SHP77 treated with DMSO at 0.1 percent for 48 hours (cell line): ENCODE measurements at regions not wholly inside any gene's neighbourhood (a gene's known extent, or its start where the extent isn't known, plus 50 kb on each side); places are given as distances from the start of the nearest gene placed in this dataset.

Source experiments
- DNase-seq: peaks from one replicate; lab custom pipeline; 2025; lab: John Stamatoyannopoulos, UW

GRCh38 chr22:48098921-48099245, 1336.4 kb downstream of the TBC1D22A start:
- no peak for DNase-seq

- no peak for DNase-seq
Measured at GRCh38 chr22:48098243-48098920, 1335.9 kb downstream of the TBC1D22A start.

DNA sequence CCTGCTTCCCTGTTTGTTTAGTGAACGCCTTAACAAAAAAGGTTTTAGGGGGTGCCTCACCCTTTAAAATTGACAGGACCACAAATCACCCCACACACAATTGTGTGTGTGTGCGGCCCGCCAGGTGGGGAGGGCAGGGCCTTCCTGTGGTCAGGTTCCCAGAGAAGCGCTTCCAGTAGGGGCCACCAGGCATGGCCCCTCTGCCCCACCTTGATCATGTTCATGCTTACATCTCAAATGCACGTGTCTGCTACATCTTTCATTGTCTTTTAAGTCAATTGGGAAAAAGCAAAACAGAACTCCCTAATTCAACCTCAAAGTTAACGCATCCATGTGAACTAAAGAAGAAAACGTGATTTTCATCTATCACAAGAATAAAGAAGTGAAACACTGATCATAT, 1335.3 kb downstream of the TBC1D22A start:
- DNase-seq: no peak

DNA sequence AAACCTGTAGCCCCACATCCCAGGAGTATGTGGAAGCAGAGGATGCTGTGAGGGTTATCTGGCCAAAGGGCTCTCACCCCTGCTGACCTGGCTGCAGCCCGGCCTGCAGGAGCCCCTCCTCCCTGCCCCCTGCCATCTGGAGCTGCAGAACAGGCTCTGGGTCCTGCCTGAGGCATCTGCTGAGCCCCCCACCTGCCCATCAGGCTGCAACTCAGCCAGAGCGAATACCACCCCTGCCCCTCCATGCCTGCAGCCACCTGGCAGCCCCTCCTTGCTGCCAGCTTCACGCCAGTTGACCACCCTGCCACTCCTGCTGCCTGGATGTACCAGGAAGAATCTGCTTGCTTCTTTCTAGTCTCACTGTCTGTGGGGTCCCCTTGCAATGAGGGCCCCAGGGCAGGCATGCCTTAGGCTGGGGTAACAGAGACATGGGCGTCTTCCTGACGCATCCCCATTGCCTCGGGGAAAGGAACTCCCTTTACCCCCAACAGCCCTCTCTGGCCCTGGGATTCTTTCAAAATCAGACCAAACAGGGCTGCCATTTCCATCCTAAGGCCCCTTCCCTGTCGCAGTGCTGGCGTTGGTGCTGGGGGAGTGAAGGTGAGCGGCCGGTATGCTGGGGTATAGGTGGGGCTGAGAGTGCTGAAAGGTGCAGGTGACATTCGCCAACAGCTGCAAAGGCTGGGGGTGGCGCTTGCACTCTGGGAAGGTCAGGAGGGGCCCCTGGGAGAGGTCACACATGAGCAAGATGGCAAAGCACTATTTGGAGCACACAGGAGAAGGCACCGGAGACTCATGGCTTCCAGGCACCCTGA, 1334.6 kb downstream of the TBC1D22A start:
- DNase-seq: no peak

GRCh38 chr22:48096411-48096810, 1334.0 kb downstream of the TBC1D22A start:
- no peak for DNase-seq

DNA sequence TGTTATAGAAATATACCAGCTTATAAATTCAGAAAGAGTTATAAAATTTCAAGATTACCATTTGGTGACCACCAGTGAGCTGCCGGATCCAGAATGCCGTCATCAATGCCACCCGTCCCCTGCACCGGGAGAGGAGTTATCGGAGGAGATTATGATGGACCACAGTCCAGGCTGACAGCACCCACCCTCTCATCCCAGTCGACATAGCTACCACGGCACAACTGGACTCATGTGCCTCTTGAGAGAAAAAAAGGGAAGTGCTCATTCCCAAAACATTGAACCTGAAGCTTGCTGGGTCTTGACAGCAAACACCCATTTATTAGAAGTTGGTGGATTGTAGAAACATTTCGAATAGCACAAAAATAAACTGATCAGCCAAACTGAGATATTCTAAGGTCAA, 1331.5 kb downstream of the TBC1D22A start:
- DNase-seq: no peak

GRCh38 chr22:48092866-48093265, 1330.4 kb downstream of the TBC1D22A start:
- DNase-seq: no peak

- DNase-seq: no peak
Measured at GRCh38 chr22:48091656-48092223, 1329.3 kb downstream of the TBC1D22A start.

DNA sequence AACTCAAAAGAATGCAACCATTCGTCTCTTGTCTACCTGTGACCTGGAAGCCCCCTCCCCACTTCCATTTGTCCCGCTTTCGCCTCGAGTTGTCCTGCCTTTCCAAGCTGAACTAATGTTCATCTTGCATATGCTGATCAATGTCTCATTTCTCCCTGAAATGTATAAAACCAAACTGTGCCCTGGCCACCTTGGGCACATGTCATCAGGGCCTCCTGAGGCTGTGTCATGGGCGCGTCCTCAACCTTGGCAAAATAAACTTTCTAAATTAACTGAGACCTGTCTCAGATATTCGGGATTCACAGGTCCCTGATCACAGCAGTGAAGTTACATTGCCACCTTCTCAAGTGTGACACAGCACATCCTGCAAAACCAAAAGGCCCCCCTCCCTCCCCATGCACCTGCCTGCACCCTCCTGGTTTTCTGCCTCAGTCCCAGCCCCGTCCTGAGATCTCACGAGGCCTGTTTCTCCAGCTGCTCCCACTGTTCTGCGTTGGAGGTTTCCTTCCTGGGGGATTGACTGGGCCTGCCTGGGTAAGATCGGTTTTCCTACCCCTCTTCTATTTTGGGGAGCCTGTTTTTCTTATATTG, 1328.7 kb downstream of the TBC1D22A start:
- DNase-seq: no peak

DNA sequence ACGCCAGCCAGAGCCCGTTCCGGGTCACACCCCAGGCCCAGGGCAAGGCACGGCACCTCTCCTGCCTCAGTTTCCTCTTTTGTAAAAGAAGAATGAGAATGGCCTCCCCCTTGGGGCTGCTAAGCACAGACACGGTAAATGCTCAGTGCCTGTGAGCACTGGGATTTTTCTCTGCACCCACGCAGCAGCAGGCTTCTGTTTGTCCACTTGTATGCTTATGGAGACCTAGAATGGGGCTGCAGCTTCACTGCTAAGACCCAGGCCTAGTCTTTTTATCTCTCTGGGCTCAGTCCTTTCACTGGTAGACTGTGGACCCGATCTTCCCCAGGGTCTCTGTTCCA, 1327.9 kb downstream of the TBC1D22A start:
- DNase-seq: no peak

- DNase-seq: no peak
Measured at GRCh38 chr22:48089601-48090331, 1327.3 kb downstream of the TBC1D22A start.

DNA sequence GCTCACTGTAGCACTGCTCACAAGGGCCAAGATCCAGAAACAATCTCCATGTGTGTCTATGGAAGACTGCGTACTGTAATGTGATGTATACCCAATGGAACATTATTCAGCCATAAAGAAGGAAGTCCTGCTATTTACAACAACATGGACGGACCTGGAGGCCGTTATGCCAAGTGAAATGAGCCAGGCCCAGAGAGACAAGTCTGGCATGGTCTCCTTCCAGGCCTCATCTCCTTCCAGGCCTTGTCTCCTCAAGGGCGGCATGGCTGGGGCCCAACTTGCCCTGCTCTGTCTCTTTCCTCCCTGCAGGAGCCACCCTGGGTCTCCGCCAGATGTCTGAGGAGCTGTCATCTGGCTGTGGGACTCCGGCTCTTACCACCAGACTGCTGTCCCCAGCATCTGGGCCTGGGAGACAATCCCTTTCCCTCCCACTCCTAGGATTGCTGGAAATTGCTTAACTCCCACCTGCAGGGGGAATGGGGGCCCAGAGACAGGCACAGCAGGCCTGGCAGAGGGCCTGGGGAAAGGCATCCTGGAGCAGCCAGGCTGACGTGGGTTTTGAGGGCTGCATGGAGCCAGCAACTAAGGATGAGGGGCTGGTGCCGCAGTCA, 1326.6 kb downstream of the TBC1D22A start:
- no peak for DNase-seq

DNA sequence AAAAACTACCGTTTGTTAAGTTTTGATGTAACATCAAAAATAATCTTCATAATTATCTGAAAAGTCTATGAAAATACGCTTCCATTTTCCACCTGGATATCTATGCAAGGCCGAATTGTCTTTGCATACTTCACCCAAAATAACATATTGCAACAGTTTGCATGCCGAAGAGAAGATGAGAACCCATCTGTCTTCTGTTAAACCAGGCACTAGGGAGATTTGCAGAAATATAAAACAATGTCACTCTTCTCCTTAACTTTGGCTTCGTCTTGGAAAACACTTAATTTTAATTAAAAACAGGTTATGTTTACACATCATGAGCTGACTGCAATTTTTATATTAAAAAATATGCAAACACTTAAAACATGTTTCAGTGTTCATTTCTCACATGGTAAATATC, 1325.8 kb downstream of the TBC1D22A start:
- no peak for DNase-seq

- no peak for DNase-seq
Measured at GRCh38 chr22:48085901-48086645, 1323.6 kb downstream of the TBC1D22A start.

DNA sequence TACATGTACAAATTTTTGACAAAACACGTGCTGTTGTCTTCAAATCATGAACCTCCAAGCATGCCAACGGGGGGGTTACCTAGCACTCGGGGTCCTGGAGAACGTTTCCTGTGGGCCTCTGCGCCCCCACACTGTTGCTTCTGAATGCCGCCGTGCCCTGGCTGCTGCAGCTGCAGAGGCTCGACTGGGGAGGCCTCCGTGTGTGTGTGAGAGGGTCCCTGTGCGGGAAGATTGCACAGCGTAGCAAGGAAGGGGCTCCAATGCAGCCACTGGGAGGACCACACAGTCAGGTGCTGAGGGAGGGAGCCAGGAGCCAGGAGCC, 1322.2 kb downstream of the TBC1D22A start:
- no peak for DNase-seq

DNA sequence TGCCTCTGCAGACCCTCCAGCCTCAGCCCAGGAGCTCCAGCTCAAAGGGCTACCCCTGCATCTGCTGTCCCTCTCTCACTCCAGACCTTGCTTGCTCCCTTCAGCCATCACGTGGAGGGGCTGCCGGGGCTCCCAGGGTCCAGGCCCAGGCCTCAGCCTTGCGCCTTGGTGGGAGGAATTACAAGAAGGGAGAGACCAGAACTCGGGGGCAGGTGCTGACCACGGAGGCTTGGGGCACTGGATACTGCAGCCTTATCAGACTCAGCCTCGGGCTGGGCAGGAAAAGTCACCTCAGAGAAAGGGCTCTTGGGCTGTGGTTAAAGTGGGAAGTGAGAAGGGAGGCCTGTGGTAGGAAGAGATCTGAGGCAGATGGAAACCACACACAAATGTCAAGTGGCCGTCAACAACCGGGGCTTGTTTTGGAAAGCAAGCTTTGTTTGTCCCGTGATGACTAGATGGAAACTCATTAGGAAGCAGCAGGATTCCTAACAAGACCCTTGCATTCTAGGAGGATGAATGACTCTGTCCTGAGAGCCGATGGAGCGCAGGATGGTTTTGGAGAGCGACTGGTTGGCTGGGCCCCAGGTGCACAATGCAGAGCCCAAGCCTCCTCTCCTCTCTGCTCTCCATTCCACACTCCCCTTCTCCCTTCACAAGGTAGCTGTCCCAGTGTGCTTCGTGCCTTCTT, 1321.7 kb downstream of the TBC1D22A start:
- DNase-seq: no peak

DNA sequence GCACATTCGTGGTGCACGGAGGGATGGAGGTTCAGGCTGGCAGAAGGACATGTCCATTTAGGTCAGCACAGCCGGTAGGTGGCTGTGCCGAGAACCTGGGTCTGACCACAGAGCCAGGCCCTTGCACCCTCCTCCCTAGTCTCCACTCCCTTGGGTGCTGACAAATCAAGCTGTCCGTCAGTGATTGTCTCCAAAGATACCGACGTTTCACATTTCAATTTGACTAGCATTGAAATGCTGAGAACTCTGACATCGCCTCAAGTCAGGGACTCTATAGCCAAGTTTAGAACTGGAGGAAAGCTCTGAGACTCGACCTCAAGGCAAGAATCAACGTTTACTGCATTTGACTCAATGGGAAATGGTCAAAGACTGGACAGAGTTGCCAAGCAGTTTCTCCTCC, 1321.1 kb downstream of the TBC1D22A start:
- no peak for DNase-seq

- DNase-seq: no peak
Measured at GRCh38 chr22:48082284-48082683, 1319.8 kb downstream of the TBC1D22A start.

DNA sequence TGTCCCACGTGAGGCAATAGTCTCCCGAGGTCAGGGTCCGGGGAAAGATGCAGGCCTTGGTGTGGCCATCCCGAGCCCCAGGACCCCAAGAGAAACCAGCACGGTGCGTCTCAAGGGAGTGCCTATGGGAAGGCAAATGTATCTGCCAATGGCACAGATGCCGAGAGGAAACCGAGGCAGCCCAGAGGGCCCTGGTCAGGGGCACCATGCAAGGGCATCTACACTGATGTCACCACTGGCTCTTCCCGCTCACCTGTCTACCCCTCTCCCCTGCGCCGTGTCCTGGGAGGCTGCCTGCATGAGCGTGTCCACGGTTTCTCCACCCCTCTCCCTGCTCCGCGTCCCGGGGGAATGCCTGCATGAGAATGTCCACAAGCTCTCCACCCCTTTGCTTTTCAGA, 1318.8 kb downstream of the TBC1D22A start:
- DNase-seq: no peak

GRCh38 chr22:48080316-48081165, 1318.1 kb downstream of the TBC1D22A start:
- DNase-seq: no peak
